Stimulated activated CD4-positive, alpha-beta T cell treated with anti-CD3 and anti-CD28 coated beads, Interleukin-12 subunit alpha, Interleukin-12 subunit beta, amount 100 ng/mL, for 4 hours (primary cell): ENCODE measurements at regions not wholly inside any gene's neighbourhood (a gene's known extent, or its start where the extent isn't known, plus 50 kb on each side); places are given as distances from the start of the nearest gene placed in this dataset.
"Not testable (repeated sequence)": the region's sequence is repeated elsewhere in the genome, so short reads cannot be mapped to it uniquely, and the experiment has no call there.

ENCODE experiments used
- DNase-seq: peaks from one replicate; pipeline ENCODE4 v3.0.0-alpha.2; 2020

DNA sequence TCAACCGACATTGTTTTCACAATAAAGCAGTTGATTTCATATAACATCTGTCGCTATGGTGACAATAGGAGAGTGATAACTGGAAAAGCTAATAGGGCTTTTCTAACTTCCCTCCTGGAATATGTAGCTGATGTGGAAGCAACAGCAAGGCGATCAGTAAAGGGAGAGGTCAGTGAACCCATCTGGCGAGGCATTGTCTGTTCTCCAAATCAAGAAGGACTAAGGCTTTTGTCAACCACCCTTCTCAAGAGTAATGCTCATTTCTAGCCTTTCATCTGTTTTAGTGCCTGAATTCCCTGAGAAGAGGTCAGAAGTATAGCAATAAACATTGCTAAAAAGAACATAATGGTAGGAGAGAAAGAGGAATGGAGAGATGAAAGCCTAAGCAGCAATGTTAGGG, 201.3 kb downstream of the AKAP7 start:
- no peak for DNase-seq

DNA sequence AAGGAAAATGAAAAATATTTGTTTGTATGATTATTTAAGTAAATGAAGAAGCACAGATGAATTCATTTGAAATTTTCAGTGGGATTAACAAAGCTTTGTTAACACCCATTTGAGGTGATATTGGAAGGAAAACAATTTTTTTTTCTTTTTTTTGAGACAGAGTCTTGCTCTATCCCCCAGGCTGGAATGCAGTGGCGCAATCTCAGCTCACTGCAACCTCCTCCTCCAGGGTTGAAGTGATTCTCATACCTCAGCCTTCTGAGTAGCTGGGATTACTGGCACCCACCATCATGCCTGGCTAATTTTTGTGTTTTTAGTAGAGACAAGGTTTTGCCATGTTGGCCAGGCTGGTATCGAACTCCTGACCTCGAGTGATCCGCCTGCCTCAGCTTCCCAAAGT, 211.6 kb downstream of the AKAP7 start:
- not testable (repeated sequence) for DNase-seq

- no peak for DNase-seq
Observed at GRCh38 chr6:131348572-131348971, 213.3 kb downstream of the AKAP7 start.

GRCh38 chr6:131349199-131349598, 213.9 kb downstream of the AKAP7 start:
- no peak for DNase-seq

- no peak for DNase-seq
Observed at GRCh38 chr6:131353106-131353505, 217.8 kb downstream of the AKAP7 start.

DNA sequence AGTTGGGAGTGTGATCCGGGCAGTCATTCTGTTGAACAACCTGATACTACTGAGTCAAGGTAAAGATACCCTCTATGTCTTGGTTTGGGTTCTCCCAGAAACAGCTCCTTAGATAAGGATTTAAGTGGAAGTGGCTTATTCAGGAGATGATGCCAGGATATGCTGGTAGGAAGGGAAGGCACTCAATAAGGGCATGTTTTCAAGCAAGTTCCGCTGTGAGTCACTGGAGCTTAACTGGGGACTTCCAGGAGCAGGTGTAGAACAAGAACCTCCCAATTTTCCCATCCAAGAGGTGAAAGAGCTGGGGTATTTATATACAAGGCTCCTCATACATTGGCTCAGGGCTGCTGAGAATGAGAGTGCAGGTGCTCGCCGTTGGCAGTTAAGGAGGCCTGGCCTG, 218.6 kb downstream of the AKAP7 start:
- DNase-seq, result no peak

DNA sequence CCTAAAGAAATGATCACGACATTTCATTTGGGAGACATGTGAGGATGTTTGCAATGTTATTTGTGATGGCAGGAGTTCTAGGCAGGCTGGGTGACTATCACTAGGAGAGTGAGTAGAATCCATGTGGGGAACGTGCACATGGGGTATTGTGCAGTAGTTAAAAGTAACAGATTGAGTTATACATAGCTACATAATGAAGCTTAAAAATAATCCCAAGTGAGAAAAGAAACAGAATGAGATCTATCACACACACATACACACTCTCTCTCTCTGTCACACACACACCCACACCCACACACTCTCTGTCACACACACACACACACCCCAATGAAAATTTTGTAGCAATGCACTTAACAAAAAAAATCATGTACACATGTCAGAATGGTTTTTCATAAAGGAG, 218.7 kb upstream of the ARG1 start:
- DNase-seq, result no peak

- no peak for DNase-seq
Observed at GRCh38 chr6:131356161-131356560, 216.9 kb upstream of the ARG1 start.

DNA sequence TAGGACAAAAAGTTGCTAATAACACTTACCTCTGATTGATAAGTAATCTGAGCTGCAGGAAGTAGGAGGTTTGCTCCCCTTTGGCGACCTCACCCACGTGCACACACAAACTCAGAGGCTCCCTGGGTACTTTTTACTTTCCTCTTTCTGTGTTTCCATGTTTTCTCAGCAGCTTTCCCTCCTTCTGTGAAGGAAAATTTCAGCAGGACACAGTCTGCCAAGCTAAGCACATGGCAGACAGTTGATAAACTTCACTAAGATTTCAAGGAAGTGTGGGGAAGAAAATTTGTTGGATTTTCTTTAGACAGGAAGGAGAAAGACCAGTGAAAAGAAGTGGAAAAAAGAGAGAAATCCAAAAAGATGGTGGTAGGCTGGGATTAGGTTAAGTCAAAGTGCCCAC, 215.5 kb upstream of the ARG1 start:
- DNase-seq, result no peak

- DNase-seq, result no peak
Observed at GRCh38 chr6:131362070-131362469, 211.0 kb upstream of the ARG1 start.

GRCh38 chr6:131362696-131363095, 210.3 kb upstream of the ARG1 start:
- DNase-seq, result no peak

DNA sequence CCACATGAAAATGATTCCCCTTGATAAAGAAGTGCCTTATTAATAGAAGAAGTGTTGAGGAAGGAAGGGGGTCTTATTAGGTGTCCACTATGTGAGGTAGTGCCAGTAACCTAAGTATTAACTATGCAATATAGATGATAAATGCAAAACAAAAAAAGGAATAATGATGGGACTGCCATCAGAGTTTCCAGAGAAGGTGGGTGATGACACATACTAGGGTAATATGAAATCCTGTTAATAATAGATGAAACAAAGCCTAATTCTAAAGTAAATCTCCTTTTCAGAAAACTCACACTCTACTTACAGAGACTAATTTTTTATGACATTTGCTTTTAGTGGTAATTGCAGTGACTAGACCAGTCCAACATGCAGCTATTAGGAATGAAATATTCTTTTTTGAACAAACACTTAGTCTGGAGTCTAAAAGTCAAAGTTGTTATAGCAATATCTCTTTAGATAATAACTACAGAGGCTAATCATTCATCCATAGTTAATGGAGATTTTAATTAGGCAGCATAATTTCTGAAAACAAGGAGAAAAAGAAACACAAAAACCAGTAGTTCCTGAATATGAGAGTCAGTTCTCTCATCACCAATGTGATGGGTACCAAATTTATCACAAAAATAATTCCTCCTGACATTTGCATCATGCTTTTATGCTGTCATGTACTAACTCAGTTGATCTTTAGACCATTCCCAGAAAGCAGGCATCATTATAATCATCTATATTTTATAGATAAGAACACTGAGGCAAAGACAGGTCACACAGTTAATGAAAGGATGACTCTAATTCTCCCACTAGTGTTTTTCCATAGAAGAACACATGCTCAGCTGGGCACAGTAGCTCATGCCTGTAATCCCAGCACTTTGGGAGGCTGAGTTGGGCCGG, 208.8 kb upstream of the ARG1 start:
- no peak for DNase-seq

- DNase-seq, result no peak
Observed at GRCh38 chr6:131366223-131366622, 206.8 kb upstream of the ARG1 start.

- no peak for DNase-seq
Observed at GRCh38 chr6:131367206-131367873, 205.7 kb upstream of the ARG1 start.

DNA sequence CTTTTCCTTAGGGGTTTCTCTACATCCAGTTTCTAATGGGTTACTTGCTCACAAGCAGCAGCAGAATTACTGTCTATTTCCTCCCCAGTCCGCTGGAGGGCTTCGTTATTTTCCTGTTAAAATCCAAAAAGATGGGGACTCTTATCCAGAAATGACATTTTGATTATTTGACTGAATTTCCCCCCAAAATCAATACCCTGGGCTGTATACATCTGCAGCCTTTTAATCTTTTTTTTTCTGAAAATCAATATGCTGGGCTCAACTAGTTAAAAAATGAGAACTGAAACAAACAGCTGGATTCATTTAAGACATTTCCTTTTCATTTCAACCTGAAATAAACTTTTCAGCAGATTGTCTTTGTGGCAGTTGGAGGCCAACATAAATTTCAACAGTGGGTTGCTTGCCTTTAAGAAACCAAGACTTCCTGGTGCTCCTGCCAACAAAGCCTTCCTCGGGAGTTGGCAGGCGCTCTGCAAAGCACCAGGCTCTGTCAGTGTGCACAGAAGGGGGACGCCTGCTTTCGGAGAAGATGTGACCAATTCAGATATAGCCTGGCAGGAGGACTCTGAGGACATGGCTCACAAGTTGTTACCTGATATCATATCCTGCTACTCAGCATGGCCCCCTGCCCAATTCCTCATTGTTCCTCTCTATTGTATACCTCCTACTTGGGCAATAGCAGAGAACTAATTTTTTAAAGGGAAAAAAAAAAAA, 204.7 kb upstream of the ARG1 start:
- DNase-seq, result no peak

- DNase-seq, result no peak
Observed at GRCh38 chr6:131372535-131372934, 200.5 kb upstream of the ARG1 start.

GRCh38 chr6:131377112-131377705, 195.8 kb upstream of the ARG1 start:
- DNase-seq, result no peak

DNA sequence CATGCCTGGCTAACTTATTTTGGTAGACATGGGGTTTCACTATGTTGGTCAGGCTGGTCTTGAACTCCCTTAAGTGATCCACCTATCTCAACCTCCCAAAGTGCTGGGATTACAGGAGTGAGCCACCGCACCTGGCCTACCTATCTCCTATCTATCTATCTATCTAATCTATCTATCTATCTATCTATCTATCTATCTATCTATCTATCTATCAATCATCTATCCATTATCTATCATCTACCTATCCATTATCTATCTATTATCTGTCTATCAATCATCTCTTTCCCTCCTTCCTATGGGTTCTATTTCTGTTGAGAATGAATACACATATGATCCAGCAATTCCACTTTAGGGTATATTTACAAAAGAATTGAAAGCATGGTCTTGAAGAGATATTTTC, 194.2 kb upstream of the ARG1 start:
- DNase-seq, result no peak

DNA sequence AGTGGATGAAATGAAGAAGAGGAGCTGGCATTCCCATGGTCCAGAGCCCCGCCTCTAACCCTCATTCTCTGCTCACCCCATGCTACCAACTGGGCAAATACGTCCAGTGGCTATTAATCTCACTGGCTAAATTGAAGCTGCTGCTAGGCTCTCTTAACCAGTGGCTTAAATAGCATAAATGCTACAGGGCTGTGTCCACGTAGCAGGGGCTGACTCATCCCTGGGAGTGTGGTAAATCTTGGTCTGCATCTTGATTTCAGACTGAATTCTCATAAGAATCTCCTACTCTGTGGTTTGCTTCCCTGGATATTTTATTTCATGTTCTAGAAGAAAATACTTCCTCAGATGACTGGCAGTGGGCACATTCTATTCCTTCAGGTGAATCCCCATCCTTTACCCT, 193.1 kb upstream of the ARG1 start:
- no peak for DNase-seq

DNA sequence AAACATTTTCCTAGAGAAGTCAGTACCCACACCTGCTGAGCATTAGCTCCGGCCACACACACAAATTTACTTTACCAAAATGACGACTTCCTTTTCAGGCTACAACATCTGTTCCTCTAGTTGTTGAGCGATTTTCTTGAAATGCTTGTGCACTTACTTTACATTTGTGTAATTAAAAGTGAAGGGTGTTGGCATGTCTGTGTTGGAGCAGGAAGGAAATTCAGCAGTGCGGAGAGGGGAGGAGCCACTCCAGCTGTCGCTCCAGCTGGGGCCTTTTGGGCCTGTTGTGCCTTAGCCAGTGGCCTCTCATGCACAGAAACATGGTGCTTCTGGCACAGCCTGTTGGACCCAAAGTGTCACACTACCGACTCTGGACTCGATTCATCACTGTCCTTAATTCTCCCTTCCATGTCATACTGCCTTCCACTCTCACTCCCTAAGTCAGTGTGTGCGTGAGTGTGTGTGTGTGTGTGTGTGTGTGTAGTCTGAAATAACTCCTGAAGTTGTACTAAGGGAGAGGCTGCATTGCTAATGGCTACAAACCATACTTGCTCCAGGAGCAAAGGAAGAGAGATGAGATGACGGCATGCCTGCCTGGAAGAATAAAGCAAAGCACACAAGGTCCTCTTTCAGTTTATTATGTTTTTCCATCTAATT, 191.8 kb upstream of the ARG1 start:
- DNase-seq, result no peak

GRCh38 chr6:131381709-131382093, 191.3 kb upstream of the ARG1 start:
- no peak for DNase-seq

DNA sequence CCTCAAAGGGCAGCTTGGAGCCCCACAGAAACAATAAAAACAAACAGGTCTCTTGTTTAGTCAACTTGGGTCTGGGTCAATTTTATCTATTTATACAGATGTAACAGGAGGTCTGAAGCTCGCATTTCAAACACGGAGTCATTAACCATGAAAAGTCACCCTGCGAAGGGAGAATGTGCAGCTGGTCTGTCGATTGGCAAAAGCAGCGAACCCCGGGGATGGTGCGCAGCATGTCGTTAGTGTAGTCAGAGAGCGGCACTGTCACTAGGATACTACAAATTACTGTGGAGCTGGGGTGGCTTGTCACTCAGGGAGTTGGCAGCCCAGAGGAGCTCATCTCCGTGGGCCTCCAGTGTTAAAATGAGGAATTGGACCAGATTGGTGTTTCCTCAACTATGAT, 190.4 kb upstream of the ARG1 start:
- no peak for DNase-seq
